ENCODE measurements at regions not wholly inside any gene's neighbourhood (a gene's known extent, or its start where the extent isn't known, plus 50 kb on each side); places are given as distances from the start of the nearest gene placed in this dataset.

GRCh38 chr9:18109675-18110074 lies 364.3 kb upstream of the ADAMTSL1 start:
- Histone ChIP-seq H3K4me3 (no peak overlapping the region), H3K27ac (no peak overlapping the region), H3K4me1 (no peaks in the 10 kb centered on the region), H3K9me3 (no peaks in the 10 kb centered on the region), H3K4me2 (no peak overlapping the region)
- TF ChIP-seq JUN (IDR thresholded peaks at IDR 0.05), result no peak
- no peak for TF ChIP-seq EP300 (IDR thresholded peaks at IDR 0.05)
- TF ChIP-seq EHMT2 (IDR thresholded peaks at IDR 0.05; ENCODE audit: low read depth), result no peak
- TF ChIP-seq MAZ (IDR thresholded peaks at IDR 0.05; ENCODE audit: borderline replicate concordance, low read depth, low read length), result no peak
- TF ChIP-seq RFX5 (IDR thresholded peaks at IDR 0.05), result no peak
- TF ChIP-seq HEYL (CRISPR knock-in tag; IDR thresholded peaks at IDR 0.05), result no peak
- no peak for TF ChIP-seq HOXA7 (CRISPR knock-in tag; IDR thresholded peaks at IDR 0.05)
- no peak for TF ChIP-seq FOSL2 (IDR thresholded peaks at IDR 0.05)
- no peak for TF ChIP-seq FOSL2 (CRISPR knock-in tag; IDR thresholded peaks at IDR 0.05)
- TF ChIP-seq GATA3 (IDR thresholded peaks at IDR 0.05; ENCODE audit: borderline replicate concordance), result no peak
- no peak for TF ChIP-seq ZFP36 (IDR thresholded peaks at IDR 0.05; ENCODE audit: borderline replicate concordance, partially characterized antibody)
- TF ChIP-seq JUNB (IDR thresholded peaks at IDR 0.05), result no peak
- no peak for TF ChIP-seq MAX (IDR thresholded peaks at IDR 0.05)
- TF ChIP-seq TP53 (CRISPR knock-in tag; IDR thresholded peaks at IDR 0.05), result no peak
- POLR2A ChIA-PET, result no interaction called here
- no peak for FAIRE-seq
- 4% methylated on average over 4 of the region's 4 CpGs for WGBS (ENCODE audit: missing lambda C conversion rate)
- ATAC-seq, result no peak
- CTCF ChIA-PET, result interaction anchor here (1.0 kb wide), 1 partner anchor 11 kb away, joined by 3 read pairs; no protein-coding TSS in a partner anchor
- DNase-seq (ENCODE audit: low read depth in 1 of 2, low spot score in 1 of 2), result no peak

GRCh38 chr9:18111146-18111545 lies 362.8 kb upstream of the ADAMTSL1 start:
- FAIRE-seq (no peak), ATAC-seq (no peak), DNase-seq (ENCODE audit: low read depth in 1 of 2, low spot score in 1 of 2) (no peak)
- ChIA-PET CTCF (interaction anchor here (0.6 kb wide), 1 partner anchor 938 kb away, joined by 3 read pairs; the partner anchor contains the start of gene RRAGA), POLR2A (no interaction called here)
- no peaks in the 10 kb centered on the region for H3K9me3 ChIP-seq
- TF ChIP-seq ATOH8 (CRISPR knock-in tag; IDR thresholded peaks at IDR 0.05; ENCODE audit: low read depth), result no peak
- H3K27ac ChIP-seq, result no peak overlapping the region
- H3K4me2 ChIP-seq, result no peak overlapping the region
- no peaks in the 10 kb centered on the region for H3K4me1 ChIP-seq
- no peak overlapping the region for H3K4me3 ChIP-seq

GRCh38 chr9:18114559-18115475 lies 359.1 kb upstream of the ADAMTSL1 start:
- Histone ChIP-seq H3K27ac (no peak overlapping the region), H3K4me3 (no peak overlapping the region), H3K4me1 (no peaks in the 10 kb centered on the region), H3K4me2 (no peak overlapping the region), H3K9me3 (no peaks in the 10 kb centered on the region)
- 19% methylated on average over 10 of the region's 10 CpGs for WGBS (ENCODE audit: missing lambda C conversion rate)
- DNase-seq (ENCODE audit: low read depth in 1 of 2, low spot score in 1 of 2) (no peak), FAIRE-seq (no peak), ATAC-seq (no peak)
- CTCF ChIA-PET, result no interaction called here
- POLR2A ChIA-PET, result no interaction called here
- TF ChIP-seq RNF2 (IDR thresholded peaks at IDR 0.05; ENCODE audit: borderline replicate concordance, low read depth), result no peak
- TF ChIP-seq REST (IDR thresholded peaks at IDR 0.05), result no peak
- TF ChIP-seq HEYL (CRISPR knock-in tag; IDR thresholded peaks at IDR 0.05), result no peak
- no peak for TF ChIP-seq CHD4 (IDR thresholded peaks at IDR 0.05; ENCODE audit: borderline replicate concordance)
- TF ChIP-seq CBX2 (IDR thresholded peaks at IDR 0.05; ENCODE audit: borderline replicate concordance, low read depth), result no peak
- no peak for TF ChIP-seq FOSL2 (IDR thresholded peaks at IDR 0.05)
- TF ChIP-seq FOSL2 (CRISPR knock-in tag; IDR thresholded peaks at IDR 0.05), result no peak
- no peak for TF ChIP-seq HES2 (IDR thresholded peaks at IDR 0.05)
- no peak for TF ChIP-seq KDM5A (IDR thresholded peaks at IDR 0.05)
- TF ChIP-seq KDM1A (IDR thresholded peaks at IDR 0.05; ENCODE audit: low read depth), result no peak
- no peak for TF ChIP-seq HOXA7 (CRISPR knock-in tag; IDR thresholded peaks at IDR 0.05)
- no peak for TF ChIP-seq GATA3 (IDR thresholded peaks at IDR 0.05; ENCODE audit: borderline replicate concordance)
- no peak for TF ChIP-seq ELK1 (IDR thresholded peaks at IDR 0.05; ENCODE audit: low read depth, low read length)
- no peak for TF ChIP-seq FOSB (CRISPR knock-in tag; IDR thresholded peaks at IDR 0.05)
- TF ChIP-seq CEBPB (IDR thresholded peaks at IDR 0.05), result no peak
- no peak for TF ChIP-seq BHLHE40 (IDR thresholded peaks at IDR 0.05; ENCODE audit: low read depth, low read length)

All from A549 (cell line).